NCI-H1436 treated with DMSO at 0.1 percent for 48 hours (cell line): ENCODE measurements at regions not wholly inside any gene's neighbourhood (a gene's known extent, or its start where the extent isn't known, plus 50 kb on each side); places are given as distances from the start of the nearest gene placed in this dataset.

Experiments used
- DNase-seq: peaks from one replicate; lab custom pipeline; 2025; lab: John Stamatoyannopoulos, UW

DNA sequence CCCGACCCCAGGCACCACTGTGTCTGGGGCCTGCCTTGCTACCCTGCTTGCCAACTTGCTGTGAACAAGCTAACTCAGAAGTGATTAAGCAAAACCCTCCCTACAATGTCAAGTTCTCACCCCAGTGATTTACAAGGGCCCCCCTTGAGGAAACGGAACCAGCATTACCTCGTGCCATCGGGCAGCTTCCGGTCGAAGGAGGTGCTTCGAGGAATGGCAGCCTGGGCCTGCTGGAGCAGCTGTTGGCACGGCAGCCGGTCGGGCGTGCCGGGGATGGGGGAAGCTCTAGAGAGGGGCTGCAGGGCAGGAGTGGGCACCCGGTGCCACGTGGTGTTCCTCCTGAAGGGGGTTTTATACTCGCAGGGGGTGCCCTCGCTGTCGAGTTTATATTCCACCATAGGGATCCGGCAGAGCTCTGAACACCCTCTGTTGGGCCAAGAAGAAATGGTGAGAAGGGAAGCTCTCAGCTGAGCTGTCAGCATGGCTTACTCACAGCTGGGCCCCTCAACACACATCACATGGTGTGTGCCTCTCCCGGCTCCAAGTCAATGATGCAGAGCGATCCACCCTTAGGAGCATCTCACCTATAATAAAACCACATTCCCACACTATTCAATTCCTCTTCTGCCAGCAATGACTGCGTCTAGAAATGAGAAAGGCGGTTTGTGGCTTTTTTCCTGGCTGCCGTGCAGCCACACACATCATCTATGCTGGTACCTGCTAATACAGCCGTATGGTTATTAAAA, 184.4 kb downstream of the SIPA1L2 start:
- DNase-seq = no peak

DNA sequence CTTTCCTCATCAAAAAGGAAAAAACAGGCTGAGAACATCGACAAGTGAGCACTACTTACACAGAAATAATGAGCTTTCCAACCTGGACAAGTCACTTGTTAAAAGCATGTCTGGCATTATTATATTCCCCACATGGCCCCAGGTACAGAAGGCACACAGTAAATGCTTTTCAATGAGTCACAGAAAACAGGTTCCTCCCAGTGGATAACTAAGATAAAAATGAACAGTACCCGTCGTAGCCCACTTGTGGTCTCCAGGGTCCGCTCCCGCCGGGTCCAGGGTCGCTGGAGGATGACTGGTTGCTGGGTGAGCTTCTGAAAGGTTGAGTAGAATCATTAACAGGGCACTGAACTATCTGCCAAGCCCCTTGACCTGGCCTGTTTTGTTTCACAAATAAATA, 186.6 kb downstream of the SIPA1L2 start:
- DNase-seq = no peak

DNA sequence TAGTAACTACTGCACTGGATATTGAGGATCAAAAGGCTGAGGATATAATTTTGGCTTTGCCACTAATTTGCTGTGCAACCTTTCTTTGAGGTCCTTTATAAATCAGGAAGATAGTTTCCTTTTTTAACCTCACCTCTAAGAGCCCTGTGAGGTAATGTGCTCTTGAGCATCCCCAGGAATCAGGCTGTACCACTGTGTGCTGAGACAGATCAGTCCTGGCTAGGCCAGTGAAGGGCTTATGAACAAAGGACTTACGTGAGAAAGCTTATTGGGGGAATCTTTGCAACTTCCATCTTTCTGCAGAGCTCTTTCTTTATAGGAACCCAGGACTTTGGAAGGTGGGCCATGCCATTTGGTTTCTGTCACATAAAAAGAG, 188.9 kb downstream of the SIPA1L2 start:
- DNase-seq = no peak

DNA sequence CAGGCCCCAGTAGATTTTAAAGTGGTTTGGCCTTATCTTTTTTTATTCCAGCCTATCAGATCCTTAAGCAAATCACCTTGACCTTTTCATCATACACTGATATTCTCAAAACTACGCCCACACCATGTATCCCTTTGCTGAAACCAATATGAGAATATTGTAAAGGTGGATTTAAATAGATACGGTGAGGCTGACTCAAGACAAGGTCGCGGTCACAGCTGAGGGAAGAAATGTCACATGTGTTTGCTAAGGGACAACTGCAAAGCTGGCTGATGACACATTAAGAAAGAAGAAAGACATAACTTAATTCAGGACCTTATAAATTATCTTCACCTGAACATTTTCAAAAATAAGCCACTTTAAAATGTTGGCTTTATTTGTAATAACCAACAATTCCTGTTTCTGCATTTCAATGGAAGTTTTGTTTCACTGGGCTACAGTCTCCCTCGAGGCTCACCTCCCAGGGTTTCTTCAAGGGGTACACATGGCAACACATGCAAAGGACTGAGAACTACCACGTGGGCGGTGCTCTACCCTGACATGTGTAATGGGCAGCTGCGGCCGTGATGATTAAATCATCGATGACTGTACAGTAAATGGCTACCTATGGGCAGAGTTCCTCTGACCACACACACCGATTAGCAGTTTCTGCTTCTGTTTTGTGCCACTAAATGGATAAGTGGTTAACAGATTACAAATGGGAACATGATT, 189.5 kb downstream of the SIPA1L2 start:
- DNase-seq = no peak

DNA sequence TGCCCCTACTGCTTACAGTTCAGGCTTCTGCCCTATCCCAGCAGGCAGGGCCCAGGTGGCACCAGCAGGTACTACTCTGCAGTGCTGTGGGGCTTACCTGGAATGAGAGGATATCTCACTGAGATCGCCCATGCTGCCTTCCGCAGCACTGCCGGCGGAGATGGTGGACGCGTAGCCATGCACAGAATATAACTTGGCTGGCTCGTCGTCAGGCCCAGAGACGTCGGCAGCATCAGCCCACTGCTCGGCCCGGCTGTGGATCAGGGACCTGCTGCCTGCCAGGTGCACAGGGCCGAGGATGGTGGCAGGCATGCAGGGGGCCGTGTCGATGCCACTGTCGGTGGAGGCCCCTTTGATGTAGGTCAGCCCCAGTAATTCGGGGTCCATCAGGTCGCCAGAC, 190.9 kb downstream of the SIPA1L2 start:
- no peak for DNase-seq

DNA sequence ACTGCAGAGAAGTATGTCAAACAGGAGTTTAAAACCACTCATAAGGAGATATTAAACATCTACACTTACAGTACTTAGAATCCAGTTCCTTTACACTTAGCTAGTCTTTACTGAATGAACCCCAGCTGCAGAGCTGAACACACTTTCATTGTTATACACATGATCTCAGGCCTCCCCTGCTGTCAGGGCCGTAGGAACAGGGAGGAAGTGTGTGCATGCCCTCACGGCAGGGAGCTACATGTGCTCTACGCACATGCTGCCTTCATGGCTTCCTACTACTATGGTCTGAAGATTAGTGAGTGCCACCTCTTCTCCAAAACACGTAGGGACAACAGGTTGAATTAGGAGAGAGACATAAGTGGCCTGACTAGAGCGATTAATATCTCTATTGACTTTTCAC, 191.5 kb downstream of the SIPA1L2 start:
- DNase-seq = no peak

DNA sequence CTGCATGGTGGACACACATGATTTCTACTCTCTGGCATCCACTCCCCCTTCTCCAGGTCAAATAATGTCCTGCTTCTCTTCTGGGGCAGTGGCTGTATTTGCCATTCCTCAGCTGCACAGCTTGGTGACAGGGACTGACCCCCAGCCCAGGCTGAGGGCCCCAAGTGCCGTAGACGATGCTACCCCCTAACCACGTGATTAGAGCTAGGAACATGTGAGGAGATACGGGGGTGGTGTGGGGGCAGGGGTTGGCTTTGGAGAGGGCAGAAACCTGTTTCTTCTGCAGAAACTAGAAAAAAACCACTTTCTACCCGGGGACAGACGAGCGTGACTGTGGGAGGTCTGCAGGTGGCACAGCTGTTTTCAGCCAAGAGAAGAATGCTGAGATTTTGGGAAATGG, 192.4 kb downstream of the SIPA1L2 start:
- no peak for DNase-seq

DNA sequence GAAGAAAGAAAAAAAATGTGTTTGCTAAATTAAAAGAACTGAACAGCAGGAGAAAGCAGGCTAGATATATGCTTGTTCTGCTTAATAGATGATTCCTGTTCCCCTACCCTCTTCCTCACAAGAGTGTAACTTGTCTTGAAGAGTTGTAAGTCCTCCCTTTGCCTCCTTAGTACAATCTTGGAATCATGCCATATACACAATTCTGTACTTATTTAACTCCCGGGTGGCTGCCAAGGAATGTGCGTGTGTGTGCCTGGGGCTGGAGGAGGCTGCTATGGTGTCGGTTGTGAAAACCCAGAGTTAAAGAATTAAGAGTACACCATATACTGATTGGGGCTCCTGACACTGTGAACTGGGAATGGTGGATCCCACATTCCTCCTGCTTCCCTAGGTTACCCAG, 194.2 kb downstream of the SIPA1L2 start:
- DNase-seq = no peak

DNA sequence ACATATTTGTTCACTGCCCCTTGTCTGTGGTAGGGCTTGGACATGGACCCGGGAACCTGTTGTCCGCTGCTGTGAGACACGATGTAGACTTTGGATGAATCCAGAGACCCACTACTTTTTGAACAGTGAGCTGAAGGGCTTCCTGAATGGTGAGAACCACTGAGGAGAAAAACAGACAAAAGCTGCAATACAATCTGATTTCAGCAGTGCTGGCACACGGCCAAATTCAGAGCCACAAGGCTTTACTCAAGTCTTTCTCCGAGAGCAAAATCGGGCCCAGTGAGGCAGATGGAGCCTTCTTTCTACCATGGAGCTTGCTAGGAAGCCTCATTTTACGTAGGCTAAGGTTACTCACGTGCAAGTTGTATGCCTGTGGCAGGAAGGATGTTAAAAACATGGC, 197.6 kb downstream of the SIPA1L2 start:
- no peak for DNase-seq

DNA sequence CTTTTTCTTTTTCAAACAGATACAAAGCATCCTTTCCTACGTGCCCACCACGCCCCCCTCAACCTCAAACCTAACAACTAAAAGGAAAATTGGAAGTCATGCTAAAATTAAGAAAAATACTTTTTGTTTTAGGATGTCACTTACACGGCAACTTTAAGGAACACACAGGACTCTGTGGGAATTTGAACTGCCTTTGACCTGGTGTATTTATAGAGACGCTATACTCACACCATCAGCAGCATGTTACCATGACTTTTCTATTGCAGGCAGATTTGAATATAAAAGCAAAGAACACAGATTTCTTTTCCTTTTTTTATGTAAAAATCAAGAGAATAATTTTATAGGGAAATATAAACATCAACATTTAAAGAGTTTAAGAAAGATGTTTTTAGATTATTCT, 198.2 kb downstream of the SIPA1L2 start:
- no peak for DNase-seq

DNA sequence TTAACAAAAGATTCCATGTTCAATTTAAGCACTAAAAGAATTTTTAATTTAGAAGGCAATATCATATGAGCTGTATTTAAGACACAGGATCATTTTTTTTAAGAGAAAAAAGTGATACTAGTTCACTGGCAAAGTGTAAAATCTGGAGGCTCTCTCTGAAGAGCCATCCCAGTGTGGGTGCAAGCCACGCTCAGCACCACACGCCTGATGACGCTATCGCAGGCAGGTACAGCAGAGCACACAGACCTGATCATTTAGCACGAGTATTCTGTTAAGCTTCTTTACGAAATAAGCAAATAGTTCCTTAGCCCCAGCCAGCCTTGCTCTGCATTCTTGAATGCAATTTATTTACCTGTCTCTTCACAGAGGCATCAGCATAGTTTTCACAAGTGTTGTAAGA, 198.6 kb downstream of the SIPA1L2 start:
- DNase-seq = no peak

DNA sequence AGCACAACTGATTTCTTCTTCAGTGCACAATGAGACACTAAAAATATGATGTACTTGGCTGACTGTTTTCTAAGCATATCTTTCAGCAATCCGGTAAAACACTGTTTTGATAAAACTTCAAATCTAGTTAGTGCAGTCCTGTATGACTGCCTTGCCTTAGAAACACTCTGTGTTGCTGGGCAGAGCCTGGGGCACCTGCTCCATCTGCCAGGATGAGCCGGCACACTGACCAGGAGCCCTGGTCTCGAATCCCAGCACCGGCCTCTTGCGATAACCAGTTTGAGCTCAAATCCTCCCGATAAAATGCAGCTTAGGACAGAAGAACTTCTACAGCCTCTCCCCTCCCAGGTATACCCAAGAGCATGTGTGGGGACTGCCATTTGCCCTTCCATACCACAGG, 199.5 kb downstream of the SIPA1L2 start:
- DNase-seq = no peak

DNA sequence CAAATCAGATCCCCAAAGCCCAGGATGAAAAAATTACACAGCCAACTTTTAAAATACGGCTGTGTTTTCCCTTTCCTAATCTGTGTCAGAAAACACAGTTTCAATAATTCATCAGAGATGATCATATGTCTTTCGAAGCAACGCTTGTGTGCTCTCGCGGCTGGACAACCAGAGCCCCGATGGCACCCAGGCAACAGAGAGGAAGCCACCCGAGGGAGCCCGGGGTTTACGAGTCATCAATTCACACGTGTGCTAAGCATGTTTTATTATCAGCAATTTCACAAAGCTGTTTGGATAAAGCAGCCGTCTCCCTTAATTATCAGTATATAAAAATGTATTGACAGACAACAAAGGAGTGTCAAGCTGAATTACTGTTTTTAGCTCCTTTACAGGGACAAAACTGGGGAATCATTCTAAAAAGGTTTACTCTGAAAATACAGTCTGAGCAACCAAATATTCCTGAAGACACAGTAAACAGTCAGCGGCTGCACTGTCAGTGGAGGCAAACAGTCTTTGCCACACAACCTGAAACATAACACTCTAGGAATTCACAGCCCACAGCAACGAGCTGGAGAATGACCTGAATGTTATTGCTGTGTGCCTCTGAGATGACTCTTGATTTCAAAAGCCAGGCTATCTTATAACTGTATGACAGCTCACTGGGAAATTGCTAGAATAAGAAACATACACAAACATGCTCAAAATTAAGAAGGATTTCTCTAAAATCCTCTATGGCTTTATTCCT, 201.0 kb downstream of the SIPA1L2 start:
- no peak for DNase-seq

DNA sequence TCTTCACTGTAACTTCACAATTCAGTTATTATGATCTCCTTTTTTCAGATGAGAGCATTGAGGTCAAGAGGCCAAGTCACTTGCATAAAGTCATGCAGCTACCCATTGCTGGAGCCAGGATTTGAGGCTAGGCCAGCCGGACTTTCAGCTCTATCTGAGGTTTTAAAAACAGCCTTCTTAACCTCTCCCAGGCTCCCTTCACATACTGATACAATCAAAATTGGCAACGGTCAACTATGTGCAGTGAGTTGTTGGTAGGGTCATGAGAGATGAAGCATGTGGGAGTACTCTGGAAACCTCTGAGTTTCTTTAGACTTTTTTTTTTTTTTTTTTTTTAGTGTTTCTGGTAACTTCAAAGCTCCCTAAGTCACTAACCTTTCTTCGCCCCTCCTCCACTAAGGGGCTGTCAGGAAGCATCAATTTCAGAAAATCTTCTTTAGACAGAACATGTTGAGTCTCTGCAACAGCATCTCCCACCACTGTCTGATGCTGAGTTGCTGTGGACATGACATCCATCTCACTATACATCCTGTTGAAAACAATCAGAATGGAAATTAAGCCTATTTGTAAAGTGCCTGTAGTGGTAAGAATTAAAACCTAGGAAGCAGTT, 201.8 kb downstream of the SIPA1L2 start:
- no peak for DNase-seq

DNA sequence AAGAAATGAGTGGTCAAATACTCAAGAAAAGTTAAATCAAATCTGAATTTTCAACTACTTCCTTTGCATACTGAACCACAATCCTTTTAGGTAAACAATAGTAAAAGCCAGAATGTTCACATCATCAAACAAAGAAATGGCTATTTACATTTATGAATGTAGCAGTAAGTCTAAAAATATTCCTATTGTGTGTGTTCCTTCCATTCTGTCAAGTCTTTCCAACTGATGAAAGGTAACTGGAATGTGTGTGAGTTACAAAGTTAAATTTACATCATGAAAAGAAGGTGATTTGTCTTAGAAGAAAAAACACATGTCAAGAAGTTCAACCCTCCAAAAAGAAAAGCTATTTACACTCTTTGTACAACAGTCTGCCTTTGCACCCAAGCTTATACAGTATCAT, 203.1 kb downstream of the SIPA1L2 start:
- DNase-seq = no peak

DNA sequence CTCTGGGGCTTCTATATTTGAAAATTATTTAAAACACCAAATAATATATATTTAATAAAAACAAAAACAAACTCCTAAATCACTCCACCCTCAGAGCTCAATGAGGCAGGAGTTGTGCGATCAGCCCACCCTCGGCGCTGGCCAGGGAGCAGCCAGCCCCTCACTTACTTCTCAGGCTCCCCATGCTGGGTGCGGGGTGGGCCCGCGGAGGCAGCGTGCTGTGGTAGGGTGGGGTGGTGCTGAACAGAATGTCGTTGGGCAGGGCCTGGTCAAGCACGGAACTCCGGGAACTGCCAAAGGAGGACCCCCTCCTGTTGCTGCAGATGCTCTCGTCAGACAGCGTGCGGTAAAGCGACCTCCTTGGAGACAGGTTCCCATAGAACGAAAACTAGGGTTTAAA, 204.5 kb downstream of the SIPA1L2 start:
- no peak for DNase-seq

DNA sequence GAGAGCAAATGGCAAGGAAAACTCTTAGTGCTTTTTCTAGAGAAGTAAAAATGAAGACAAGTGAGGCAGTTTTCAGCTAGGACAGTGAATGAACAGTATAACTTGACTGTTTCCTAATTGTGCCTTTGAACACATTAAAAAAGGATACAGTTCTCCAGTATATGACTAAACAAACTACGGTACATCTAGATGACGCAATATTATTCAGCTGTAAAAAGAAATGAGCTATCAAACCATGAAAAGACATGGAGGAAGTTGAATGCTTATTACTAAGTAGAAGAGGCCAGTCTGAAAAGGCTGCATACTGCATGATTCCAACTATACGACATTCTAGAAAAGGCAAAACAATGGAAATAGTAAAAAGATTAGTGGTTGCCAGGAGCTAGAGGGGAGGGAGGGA, 206.3 kb downstream of the SIPA1L2 start:
- no peak for DNase-seq

DNA sequence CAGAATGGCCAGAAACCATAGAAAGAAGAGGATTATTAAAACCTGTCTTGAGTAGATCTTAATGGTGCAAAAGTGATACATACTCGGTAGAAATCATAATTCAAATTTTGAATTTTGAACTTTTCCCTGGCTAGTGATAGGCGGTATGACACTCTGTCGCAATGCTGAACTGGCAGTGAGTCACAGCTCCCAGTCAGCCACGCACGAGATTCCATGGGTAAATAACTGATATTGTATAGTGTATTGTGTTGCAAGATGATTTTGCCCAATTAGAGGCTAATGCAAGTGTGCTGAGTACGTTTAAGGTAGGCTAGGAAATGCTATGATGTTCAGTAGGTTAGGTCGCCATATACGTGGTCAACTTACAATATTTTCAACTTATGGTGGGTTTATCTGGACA, 207.0 kb downstream of the SIPA1L2 start:
- DNase-seq = no peak

DNA sequence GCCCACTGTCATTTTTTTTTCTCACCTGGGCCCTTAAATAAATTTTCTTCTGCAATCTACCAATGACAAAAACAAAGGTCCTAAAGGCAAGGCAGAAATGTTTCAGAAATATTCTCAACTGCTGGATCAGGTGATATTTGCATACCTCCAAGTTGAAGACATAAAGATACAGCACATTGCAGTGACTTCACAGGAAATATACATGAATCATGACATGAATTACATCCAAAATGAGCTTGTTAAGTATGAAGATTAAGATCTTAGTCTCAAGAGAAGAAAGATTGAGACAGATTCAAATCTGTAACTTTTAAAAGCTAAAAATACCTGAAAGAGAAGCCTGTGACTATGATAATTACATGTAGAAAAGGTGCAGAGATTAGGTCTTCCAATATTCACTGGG, 207.8 kb downstream of the SIPA1L2 start:
- no peak for DNase-seq

DNA sequence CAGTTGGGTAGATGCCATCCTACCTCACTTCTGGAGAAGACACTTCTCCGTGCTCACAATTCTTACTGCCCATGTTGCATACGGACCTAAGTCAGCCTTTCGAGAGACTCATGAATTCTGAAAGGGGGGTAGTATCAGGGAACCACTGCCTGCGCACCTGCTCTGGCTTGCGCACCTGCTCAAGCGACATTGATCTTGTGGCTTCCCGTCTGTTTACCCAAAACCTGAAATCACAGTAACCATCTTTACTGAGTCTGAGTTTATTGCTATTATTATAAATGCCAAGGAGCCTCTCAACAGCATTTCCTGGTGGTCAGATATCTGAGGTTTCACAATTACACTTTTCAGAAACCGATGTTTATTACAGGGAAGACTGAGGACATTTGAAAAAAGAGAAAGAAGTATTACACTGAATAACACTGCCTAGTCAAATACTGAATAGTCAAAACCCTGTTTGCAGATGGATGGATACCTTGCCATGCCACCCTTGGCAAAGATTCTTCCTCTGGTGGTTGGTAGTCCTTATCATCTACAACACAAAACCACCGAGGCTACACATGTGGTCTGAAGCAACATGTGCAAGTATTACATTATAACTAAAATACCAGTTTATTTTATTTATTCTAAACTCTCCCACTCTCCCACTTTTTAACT, 208.7 kb downstream of the SIPA1L2 start:
- DNase-seq = peak; percentile 31

DNA sequence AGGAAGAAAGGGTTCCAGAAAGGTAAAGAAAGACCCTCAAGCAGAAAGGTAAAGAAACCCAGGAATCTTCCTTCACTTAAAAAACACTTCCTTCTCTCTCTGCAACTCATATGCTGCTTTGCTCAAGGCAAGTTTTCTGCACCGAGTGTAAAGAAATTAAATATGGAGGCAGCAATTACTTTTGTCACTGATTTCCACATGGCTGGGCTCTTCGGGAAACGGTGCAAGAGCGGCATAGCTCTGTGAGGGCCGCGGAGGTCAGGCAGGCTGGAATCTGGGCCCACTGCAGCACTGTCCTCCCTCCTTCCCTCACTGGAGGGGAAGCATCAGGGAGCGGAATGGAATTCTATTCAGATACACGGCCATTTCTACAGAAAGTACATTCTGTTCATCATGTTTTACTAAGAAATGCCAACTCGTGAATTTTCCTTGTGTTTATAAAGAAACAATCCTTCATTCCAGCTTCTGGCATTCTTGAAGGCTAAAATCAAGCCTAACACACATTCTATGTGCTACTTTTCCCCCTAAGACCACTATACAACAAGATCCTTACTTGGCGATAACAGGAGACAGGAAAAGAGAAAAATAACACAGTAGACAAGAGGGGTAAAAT, 212.2 kb downstream of the SIPA1L2 start:
- DNase-seq = no peak

DNA sequence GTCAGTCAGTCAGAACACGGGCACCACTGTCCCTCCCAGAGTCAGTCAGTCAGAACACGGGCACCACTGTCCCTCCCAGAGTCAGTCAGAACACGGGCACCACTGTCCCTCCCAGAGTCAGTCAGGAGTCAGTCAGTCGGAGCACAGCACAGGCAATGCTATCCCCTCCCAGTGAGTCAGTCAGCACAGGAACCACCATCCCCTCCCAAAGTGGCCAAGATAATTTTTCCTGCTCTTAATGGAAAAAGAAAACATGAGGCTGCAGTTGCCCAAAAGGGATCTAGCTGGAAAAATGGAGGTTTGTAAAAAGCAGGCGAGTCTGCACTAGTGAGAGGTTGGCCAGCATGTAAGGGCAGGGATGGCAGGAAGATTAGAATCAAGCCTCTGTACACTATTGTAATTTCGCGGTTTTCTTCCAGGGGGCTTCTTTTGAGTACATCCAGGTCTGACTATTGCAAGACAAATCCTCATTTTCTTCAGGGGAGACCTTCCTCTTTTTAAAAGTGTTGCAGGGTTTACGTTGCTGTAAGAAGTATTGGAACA, 213.8 kb downstream of the SIPA1L2 start:
- DNase-seq = no peak
